ENCODE measurements at regions not wholly inside any gene's neighbourhood (a gene's known extent, or its start where the extent isn't known, plus 50 kb on each side); places are given as distances from the start of the nearest gene placed in this dataset.
"Not testable (repeated sequence)": the region's sequence is repeated elsewhere in the genome, so short reads cannot be mapped to it uniquely, and the experiment has no call there.

DNA sequence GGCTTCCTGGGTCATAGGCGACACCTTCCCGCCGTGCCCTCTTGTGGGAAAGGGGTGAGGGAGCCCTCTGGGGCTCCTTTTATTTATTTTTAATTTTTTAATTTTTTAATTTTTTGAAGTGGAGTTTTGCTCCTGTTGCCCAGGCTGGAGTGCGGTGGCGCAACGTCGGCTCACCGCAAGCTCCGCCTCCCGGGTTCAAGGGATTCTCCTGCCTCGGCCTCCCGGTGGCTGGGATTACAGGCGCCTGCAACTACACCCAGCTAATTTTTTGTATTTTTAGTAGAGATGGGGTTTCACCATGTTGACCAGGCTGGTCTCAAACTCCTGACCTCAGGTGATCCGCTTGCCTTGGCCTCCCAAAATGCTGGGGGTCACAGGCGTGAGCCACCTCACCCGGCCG, 49.9 kb upstream of the ELFN1 start:
- not testable (repeated sequence) for DNase-seq (ENCODE audit: insufficient read length, low spot score); FAIRE-seq

GRCh38 chr7:1619152-1620079, 49.6 kb upstream of the PSMG3 start:
- no peak for DNase-seq (ENCODE audit: insufficient read length, low spot score)
- peak; percentile 48 for FAIRE-seq
- TF ChIP-seq PAX5 (IDR thresholded peaks at IDR 0.05; ENCODE audit: insufficient read depth, low read length, severe bottlenecking): no peak
